Ishikawa (cell line): ENCODE measurements at regions not wholly inside any gene's neighbourhood (a gene's known extent, or its start where the extent isn't known, plus 50 kb on each side); places are given as distances from the start of the nearest gene placed in this dataset.

Experiments used
- CEBPB ChIP-seq: IDR thresholded peaks from 2 replicates; pipeline ENCODE4 v1.6.1; 2012
- CREB1 ChIP-seq: IDR thresholded peaks from 2 replicates; pipeline ENCODE4 v1.6.1; 2012; ENCODE audit warnings: low read depth
- EGR1 ChIP-seq: IDR thresholded peaks from 2 replicates; pipeline ENCODE4 v1.6.1; 2012
- EP300 ChIP-seq: IDR thresholded peaks from 2 replicates; pipeline ENCODE4 v1.6.1; 2012; ENCODE audit warnings: borderline replicate concordance
- FOXM1 ChIP-seq: IDR thresholded peaks from 2 replicates; pipeline ENCODE4 v1.6.1; 2012; ENCODE audit warnings: low read depth, borderline replicate concordance
- RAD21 ChIP-seq: IDR thresholded peaks from 2 replicates; pipeline ENCODE4 v1.6.1; 2012; ENCODE audit warnings: low read depth
- TAF1 ChIP-seq: IDR thresholded peaks from 2 replicates; pipeline ENCODE4 v1.6.1; 2012; ENCODE audit warnings: low read depth, mild to moderate bottlenecking
- TCF12 ChIP-seq: IDR thresholded peaks from 2 replicates; pipeline ENCODE4 v1.6.1; 2012; ENCODE audit warnings: low read depth
- YY1 ChIP-seq: IDR thresholded peaks from 2 replicates; pipeline ENCODE4 v1.6.1; 2012; ENCODE audit warnings: low read depth
- ZBTB7A ChIP-seq: IDR thresholded peaks from 2 replicates; pipeline ENCODE4 v1.6.1; 2012; ENCODE audit warnings: low read depth
- TF ChIP-seq, protein P1 (sequence below): IDR thresholded peaks from 2 replicates; pipeline ENCODE4 v1.6.1; 2012
- TF ChIP-seq, protein P2 (sequence below): IDR thresholded peaks from 2 replicates; pipeline ENCODE4 v1.6.1; 2012
- TF ChIP-seq, protein P3 (sequence below): IDR thresholded peaks from 2 replicates; pipeline ENCODE4 v1.6.1; 2012; ENCODE audit warnings: low read depth, mild to moderate bottlenecking

DNA sequence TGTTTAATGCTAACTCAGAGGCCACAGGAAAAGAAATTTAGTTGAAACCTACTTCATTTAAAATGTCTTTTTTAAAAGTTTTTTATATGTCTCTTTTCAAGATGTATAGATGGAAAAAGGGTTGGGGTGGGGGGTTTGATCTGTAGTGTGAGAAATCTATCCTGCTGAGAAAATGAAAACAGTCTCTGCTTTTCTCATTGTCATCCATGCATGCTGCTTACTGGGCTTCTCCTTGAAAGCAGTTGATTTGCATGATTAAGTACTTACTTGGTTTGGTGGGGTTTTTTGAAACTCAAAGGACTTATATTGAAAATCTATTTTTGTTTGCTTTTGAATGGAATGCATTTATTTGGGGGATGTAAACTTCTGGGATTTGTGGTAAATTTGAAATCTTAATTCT lies 313.6 kb upstream of the DKK2 start:
- TF ChIP-seq CEBPB (no peak), TAF1 (no peak), EP300 (no peak), YY1 (no peak), CREB1 (no peak), EGR1 (no peak), RAD21 (no peak), ZBTB7A (no peak), FOXM1 (no peak), TCF12 (no peak)
- TF ChIP-seq, protein P1, sequence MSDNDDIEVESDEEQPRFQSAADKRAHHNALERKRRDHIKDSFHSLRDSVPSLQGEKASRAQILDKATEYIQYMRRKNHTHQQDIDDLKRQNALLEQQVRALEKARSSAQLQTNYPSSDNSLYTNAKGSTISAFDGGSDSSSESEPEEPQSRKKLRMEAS, result no peak
- TF ChIP-seq, protein P2, sequence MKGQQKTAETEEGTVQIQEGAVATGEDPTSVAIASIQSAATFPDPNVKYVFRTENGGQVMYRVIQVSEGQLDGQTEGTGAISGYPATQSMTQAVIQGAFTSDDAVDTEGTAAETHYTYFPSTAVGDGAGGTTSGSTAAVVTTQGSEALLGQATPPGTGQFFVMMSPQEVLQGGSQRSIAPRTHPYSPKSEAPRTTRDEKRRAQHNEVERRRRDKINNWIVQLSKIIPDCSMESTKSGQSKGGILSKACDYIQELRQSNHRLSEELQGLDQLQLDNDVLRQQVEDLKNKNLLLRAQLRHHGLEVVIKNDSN, result no peak
- TF ChIP-seq, protein P3, sequence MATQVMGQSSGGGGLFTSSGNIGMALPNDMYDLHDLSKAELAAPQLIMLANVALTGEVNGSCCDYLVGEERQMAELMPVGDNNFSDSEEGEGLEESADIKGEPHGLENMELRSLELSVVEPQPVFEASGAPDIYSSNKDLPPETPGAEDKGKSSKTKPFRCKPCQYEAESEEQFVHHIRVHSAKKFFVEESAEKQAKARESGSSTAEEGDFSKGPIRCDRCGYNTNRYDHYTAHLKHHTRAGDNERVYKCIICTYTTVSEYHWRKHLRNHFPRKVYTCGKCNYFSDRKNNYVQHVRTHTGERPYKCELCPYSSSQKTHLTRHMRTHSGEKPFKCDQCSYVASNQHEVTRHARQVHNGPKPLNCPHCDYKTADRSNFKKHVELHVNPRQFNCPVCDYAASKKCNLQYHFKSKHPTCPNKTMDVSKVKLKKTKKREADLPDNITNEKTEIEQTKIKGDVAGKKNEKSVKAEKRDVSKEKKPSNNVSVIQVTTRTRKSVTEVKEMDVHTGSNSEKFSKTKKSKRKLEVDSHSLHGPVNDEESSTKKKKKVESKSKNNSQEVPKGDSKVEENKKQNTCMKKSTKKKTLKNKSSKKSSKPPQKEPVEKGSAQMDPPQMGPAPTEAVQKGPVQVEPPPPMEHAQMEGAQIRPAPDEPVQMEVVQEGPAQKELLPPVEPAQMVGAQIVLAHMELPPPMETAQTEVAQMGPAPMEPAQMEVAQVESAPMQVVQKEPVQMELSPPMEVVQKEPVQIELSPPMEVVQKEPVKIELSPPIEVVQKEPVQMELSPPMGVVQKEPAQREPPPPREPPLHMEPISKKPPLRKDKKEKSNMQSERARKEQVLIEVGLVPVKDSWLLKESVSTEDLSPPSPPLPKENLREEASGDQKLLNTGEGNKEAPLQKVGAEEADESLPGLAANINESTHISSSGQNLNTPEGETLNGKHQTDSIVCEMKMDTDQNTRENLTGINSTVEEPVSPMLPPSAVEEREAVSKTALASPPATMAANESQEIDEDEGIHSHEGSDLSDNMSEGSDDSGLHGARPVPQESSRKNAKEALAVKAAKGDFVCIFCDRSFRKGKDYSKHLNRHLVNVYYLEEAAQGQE, result no peak
